A673 (cell line): ENCODE measurements at regions not wholly inside any gene's neighbourhood (a gene's known extent, or its start where the extent isn't known, plus 50 kb on each side); places are given as distances from the start of the nearest gene placed in this dataset.

ENCODE experiments used
- BruUV-seq: library from RNA; stranded (reverse); fragments of 400-500 nt; replicated peaks from 2 replicates; lab custom pipeline; 2021; lab: Mats Ljungman, UMichigan
- CTCF ChIA-PET: fragments of 300-600 bp; sonication (Branson Sonifier 250); formaldehyde crosslinking; loops from one replicate; lab custom pipeline; 2022; ENCODE audit warnings: antibody characterized with exemption; lab: Charles Lee
- POLR2A ChIA-PET: fragments of 300-600 bp; sonication (Branson Sonifier 250); formaldehyde crosslinking; loops from one replicate; lab custom pipeline; 2022; ENCODE audit warnings: antibody characterized with exemption; ENCODE audit not compliant: low non-redundant PET; lab: Charles Lee
- DNase-seq: peaks from one replicate; pipeline ENCODE4 v3.0.0-alpha.2; 2015; ENCODE audit warnings: low spot score
- H3K27ac ChIP-seq: fragments of 200-600 bp; sonication (generic); 2 replicates; pipeline ENCODE4 v1.5.1; 2016; ENCODE audit warnings: mixed run types, low read depth, mild to moderate bottlenecking, mixed read lengths, antibody characterized with exemption, low read length; ENCODE audit not compliant: poor library complexity, severe bottlenecking
- H3K27me3 ChIP-seq: fragments of 200-600 bp; sonication (generic); replicated peaks from 2 replicates; pipeline ENCODE4 v1.6.1; 2017; ENCODE audit warnings: mixed run types, low read depth, mild to moderate bottlenecking, mixed read lengths, antibody characterized with exemption, low read length; ENCODE audit not compliant: insufficient read depth, poor library complexity
- H3K36me3 ChIP-seq: fragments of 200-600 bp; sonication (generic); 2 replicates; pipeline ENCODE4 v1.6.1; 2016; ENCODE audit warnings: mixed run types, mild to moderate bottlenecking, mixed read lengths, antibody characterized with exemption, low read length; ENCODE audit not compliant: insufficient read depth, poor library complexity, severe bottlenecking
- H3K4me1 ChIP-seq: fragments of 200-600 bp; sonication (generic); 2 replicates; pipeline ENCODE4 v1.6.1; 2017; ENCODE audit warnings: mixed run types, mild to moderate bottlenecking, mixed read lengths, antibody characterized with exemption, low read length; ENCODE audit not compliant: insufficient read depth, poor library complexity, severe bottlenecking
- H3K4me3 ChIP-seq: fragments of 200-600 bp; sonication (generic); 2 replicates; pipeline ENCODE4 v1.5.1; 2016; ENCODE audit warnings: low read depth, mixed run types, mild to moderate bottlenecking, mixed read lengths, low read length; ENCODE audit not compliant: poor library complexity, severe bottlenecking
- H3K9me3 ChIP-seq: fragments of 200-600 bp; sonication (generic); 2 replicates; pipeline ENCODE4 v1.6.1; 2016; ENCODE audit warnings: mixed run types, low read depth, mild to moderate bottlenecking, mixed read lengths, antibody characterized with exemption, low read length; ENCODE audit not compliant: poor library complexity, severe bottlenecking
- EZH2 ChIP-seq: fragments of 200-600 bp; sonication (generic); IDR thresholded peaks from 2 replicates; pipeline ENCODE4 v1.6.1; 2017; ENCODE audit warnings: borderline replicate concordance, low read depth, mild to moderate bottlenecking, mixed read lengths, antibody characterized with exemption, low read length; ENCODE audit not compliant: poor library complexity, severe bottlenecking
- intact Hi-C: fragments of 100-400 bp; cut with micrococcal nuclease; formaldehyde crosslinking; loops from one replicate; pipeline ENCODE4 v1.10.0; 2022; ENCODE audit not compliant: unreplicated experiment
- TF ChIP-seq, protein P1 (sequence below): fragments of 300-800, 200-600 bp; sonication (generic); conservative IDR thresholded peaks from 2 replicates; pipeline ENCODE4 v1.5.1; 2017; ENCODE audit warnings: low read depth, mild to moderate bottlenecking, antibody characterized with exemption, low read length, moderate library complexity, mixed read lengths

DNA sequence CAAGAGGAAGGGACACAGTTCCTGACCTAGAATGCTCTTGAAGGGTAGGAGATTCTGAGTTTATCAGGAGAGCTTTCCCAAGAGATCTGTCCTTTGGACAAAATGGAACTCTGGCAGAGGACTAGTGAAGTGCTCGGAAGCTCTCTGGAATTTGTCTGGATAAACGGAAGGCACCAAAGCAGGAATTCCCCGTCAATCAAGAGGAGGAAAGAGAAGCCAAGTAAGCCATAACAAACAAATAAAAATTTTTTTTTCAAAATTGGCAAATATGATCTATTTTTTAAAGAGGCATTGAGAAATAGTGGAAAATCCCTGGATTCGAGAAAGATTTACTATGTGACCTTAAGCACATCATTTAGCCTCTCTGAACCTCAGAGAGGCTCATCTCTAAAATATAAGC, 99.2 kb downstream of the GRIN2B start:
- CTCF ChIA-PET, result no interaction called here
- BruUV-seq, result no TSS peak
- Histone ChIP-seq H3K27me3 (peaks cover 69% of the 10 kb centered on the region), H3K36me3 (no peaks in the 10 kb centered on the region), H3K27ac (no peak overlapping the region), H3K4me3 (no peak overlapping the region), H3K4me1 (no peaks in the 10 kb centered on the region), H3K9me3 (no peaks in the 10 kb centered on the region)
- no peak for TF ChIP-seq EZH2
- TF ChIP-seq, protein P1, sequence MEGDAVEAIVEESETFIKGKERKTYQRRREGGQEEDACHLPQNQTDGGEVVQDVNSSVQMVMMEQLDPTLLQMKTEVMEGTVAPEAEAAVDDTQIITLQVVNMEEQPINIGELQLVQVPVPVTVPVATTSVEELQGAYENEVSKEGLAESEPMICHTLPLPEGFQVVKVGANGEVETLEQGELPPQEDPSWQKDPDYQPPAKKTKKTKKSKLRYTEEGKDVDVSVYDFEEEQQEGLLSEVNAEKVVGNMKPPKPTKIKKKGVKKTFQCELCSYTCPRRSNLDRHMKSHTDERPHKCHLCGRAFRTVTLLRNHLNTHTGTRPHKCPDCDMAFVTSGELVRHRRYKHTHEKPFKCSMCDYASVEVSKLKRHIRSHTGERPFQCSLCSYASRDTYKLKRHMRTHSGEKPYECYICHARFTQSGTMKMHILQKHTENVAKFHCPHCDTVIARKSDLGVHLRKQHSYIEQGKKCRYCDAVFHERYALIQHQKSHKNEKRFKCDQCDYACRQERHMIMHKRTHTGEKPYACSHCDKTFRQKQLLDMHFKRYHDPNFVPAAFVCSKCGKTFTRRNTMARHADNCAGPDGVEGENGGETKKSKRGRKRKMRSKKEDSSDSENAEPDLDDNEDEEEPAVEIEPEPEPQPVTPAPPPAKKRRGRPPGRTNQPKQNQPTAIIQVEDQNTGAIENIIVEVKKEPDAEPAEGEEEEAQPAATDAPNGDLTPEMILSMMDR, result no peak
- POLR2A ChIA-PET, result no interaction called here
- no peak for DNase-seq
- intact Hi-C loops, result no loop called here

DNA sequence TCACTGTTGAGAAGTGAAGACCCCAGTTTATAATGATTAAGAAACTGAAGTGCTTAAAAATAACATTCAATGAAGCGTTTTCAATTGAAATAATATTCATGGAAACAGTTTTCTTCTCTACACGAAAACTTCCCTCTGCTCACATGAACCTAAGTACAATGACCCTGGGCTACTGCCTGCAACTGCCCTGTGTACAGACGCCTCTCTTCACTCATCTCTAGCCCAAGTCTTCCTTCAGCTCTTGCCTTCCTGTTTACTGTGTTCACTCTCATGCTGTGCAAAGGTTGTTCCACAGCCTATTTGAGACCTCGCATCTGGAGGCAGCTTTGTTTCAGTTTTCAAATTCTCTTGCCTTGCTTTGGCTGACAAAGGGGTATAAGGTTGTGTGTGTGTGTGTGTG, 100.8 kb downstream of the GRIN2B start:
- no peaks in the 10 kb centered on the region for H3K36me3 ChIP-seq
- H3K9me3 ChIP-seq, result no peaks in the 10 kb centered on the region
- ChIA-PET CTCF (no interaction called here), POLR2A (no interaction called here)
- no TSS peak for BruUV-seq
- no peak for TF ChIP-seq EZH2
- TF ChIP-seq, protein P1, result no peak
- no peak for DNase-seq
- intact Hi-C loops, result no loop called here
- H3K4me3 ChIP-seq, result no peak overlapping the region
- peaks cover 53% of the 10 kb centered on the region for H3K27me3 ChIP-seq
- H3K27ac ChIP-seq, result no peak overlapping the region
- H3K4me1 ChIP-seq, result no peaks in the 10 kb centered on the region

DNA sequence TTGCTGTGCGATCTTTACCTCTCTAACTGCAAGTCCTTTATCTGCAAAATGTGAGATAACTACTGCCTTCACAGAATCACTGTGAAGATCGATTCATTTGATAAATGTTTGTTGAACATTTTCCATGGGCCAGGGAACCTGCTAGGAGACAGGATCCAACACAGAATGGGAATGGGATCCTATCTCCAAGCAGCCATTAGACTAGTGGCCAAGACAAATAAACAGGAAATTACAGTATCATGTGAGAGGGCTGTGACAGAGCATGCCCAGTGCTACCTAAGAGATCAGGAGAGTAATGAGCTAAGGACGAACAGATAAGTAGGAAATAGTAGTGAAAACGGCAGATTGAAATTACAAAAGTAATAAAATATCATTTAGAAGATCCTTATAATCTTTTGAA, 105.7 kb downstream of the GRIN2B start:
- H3K36me3 ChIP-seq, result no peaks in the 10 kb centered on the region
- no peaks in the 10 kb centered on the region for H3K4me1 ChIP-seq
- no peak for DNase-seq
- intact Hi-C loops, result no loop called here
- H3K4me3 ChIP-seq, result no peak overlapping the region
- H3K9me3 ChIP-seq, result no peaks in the 10 kb centered on the region
- BruUV-seq, result no TSS peak
- TF ChIP-seq, protein P1, result no peak
- no peak for TF ChIP-seq EZH2
- ChIA-PET POLR2A (no interaction called here), CTCF (no interaction called here)
- no peak overlapping the region for H3K27ac ChIP-seq
- H3K27me3 ChIP-seq, result peaks cover 38% of the 10 kb centered on the region
